Astrocyte (in vitro differentiated cells and primary cell): ENCODE measurements at regions not wholly inside any gene's neighbourhood (a gene's known extent, or its start where the extent isn't known, plus 50 kb on each side); places are given as distances from the start of the nearest gene placed in this dataset.

Source experiments
- CTCF ChIP-seq: IDR thresholded peaks from 2 replicates; pipeline ENCODE4 v1.5.1; 2011; ENCODE audit warnings: low read depth, mild to moderate bottlenecking, inconsistent platforms, low read length, moderate library complexity; ENCODE audit not compliant: insufficient read depth
- EZH2 ChIP-seq: IDR thresholded peaks from 2 replicates; pipeline ENCODE4 v1.6.1; 2012; ENCODE audit warnings: mild to moderate bottlenecking, low read length, inconsistent platforms; ENCODE audit not compliant: insufficient read depth

- TF ChIP-seq CTCF (no peak), EZH2 (no peak)
These were observed 147.0 kb upstream of the OR4E1 start for GRCh38 chr14:21820631-21821030.
